CD8-positive, alpha-beta memory T cell (primary cell): ENCODE measurements at regions not wholly inside any gene's neighbourhood (a gene's known extent, or its start where the extent isn't known, plus 50 kb on each side); places are given as distances from the start of the nearest gene placed in this dataset.
A peak's percentile ranks its signal among the peaks of the same experiment; 100 is the strongest.

Experiments
- CTCF ChIA-PET: fragments of 350-600 bp; sonication (Branson Sonifier 250); formaldehyde crosslinking; loops from one replicate; lab custom pipeline; 2021; ENCODE audit warnings: antibody characterized with exemption; lab: Charles Lee
- POLR2A ChIA-PET: fragments of 350-600 bp; sonication (Branson Sonifier 250); formaldehyde crosslinking; loops from one replicate; lab custom pipeline; 2021; ENCODE audit warnings: antibody characterized with exemption; lab: Charles Lee
- DNase-seq, 5 donors: peaks; one replicate each; pipeline versions ENCODE4 v3.0.0 to v3.0.0-alpha.2; 2020 to 2022; ENCODE audit warnings: mixed read lengths in 1 of 5
- H3K27ac ChIP-seq: one replicate; pipeline ENCODE4 v1.7.0; 2013; ENCODE audit warnings: low read depth, mild to moderate bottlenecking, low read length, moderate library complexity
- H3K27me3 ChIP-seq: 2 replicates; pipeline ENCODE4 v1.7.0; 2013; ENCODE audit warnings: low read length, mild to moderate bottlenecking; ENCODE audit not compliant: insufficient read depth, poor library complexity, severe bottlenecking
- H3K36me3 ChIP-seq: 2 replicates; pipeline ENCODE4 v1.7.0; 2013; ENCODE audit warnings: mild to moderate bottlenecking, low read length, moderate library complexity; ENCODE audit not compliant: insufficient read depth
- H3K4me1 ChIP-seq: 2 replicates; pipeline ENCODE4 v1.7.0; 2013; ENCODE audit warnings: mild to moderate bottlenecking, low read length, moderate library complexity; ENCODE audit not compliant: insufficient read depth
- H3K4me3 ChIP-seq: 2 replicates; pipeline ENCODE4 v1.7.0; 2013; ENCODE audit warnings: mild to moderate bottlenecking, low read length
- H3K9me3 ChIP-seq: 2 replicates; pipeline ENCODE4 v1.7.0; 2013; ENCODE audit warnings: mild to moderate bottlenecking, low read length
- H3K27ac Mint-ChIP-seq, 8 donors: one replicate each; pipeline ENCODE4 v1.8.0; 2020 to 2021; ENCODE audit warnings: mixed read lengths in 8 of 8, mild to moderate bottlenecking in 6 of 8, inconsistent platforms in 3 of 8, moderate library complexity in 3 of 8
- H3K27me3 Mint-ChIP-seq, 2 donors: one replicate each; pipeline ENCODE4 v1.8.0; 2020 to 2021; ENCODE audit warnings: mixed read lengths in 2 of 2, mild to moderate bottlenecking in 1 of 2, moderate library complexity in 1 of 2
- H3K36me3 Mint-ChIP-seq, 3 donors: one replicate each; pipeline ENCODE4 v1.8.0; 2020 to 2021; ENCODE audit warnings: mixed read lengths in 3 of 3, inconsistent platforms in 1 of 3, mild to moderate bottlenecking in 1 of 3
- H3K4me1 Mint-ChIP-seq, 3 donors: one replicate each; pipeline ENCODE4 v1.8.0; 2020 to 2021; ENCODE audit warnings: mixed read lengths in 3 of 3, inconsistent platforms in 1 of 3, mild to moderate bottlenecking in 1 of 3
- H3K4me3 Mint-ChIP-seq, 7 donors: one replicate each; pipeline ENCODE4 v1.8.0; 2020 to 2021; ENCODE audit warnings: mixed read lengths in 7 of 7, mild to moderate bottlenecking in 6 of 7, moderate library complexity in 4 of 7, inconsistent platforms in 2 of 7
- H3K9me3 Mint-ChIP-seq, 5 donors: one replicate each; pipeline ENCODE4 v1.8.0; 2020 to 2022; ENCODE audit warnings: mixed read lengths in 5 of 5, mild to moderate bottlenecking in 3 of 5, moderate library complexity in 2 of 5, inconsistent platforms in 1 of 5

DNA sequence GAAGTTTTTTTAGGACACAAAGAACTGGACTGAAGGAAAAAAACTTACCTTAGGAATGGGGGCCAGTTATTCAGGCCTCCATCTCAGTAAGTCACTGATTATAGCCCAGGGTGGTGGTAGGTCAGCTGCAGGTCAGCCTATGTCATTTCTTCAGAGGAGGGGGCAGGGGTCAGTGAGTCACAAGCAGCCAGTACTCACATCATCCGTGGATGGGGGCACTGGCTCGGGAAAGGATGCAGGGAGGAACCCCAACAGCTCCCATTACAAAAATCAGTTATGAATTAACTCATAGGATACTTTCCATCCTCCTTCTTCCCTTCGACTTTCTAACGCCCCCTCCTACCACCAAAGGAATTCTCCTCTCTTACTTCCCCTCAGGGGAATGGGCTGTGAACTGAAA is 578.3 kb downstream of the PDCD6IP start:
- H3K36me3 Mint-ChIP-seq: no peaks in the 10 kb centered on the region
- H3K9me3 Mint-ChIP-seq: peaks cover 0 to 3% (median 0%) of the 10 kb centered on the region in 5 donors
- ChIA-PET CTCF (no interaction called here), POLR2A (no interaction called here)
- Histone ChIP-seq H3K27ac (no peak overlapping the region), H3K27me3 (no peaks in the 10 kb centered on the region), H3K4me1 (no peaks in the 10 kb centered on the region), H3K36me3 (no peaks in the 10 kb centered on the region), H3K9me3 (no peaks in the 10 kb centered on the region), H3K4me3 (no peak overlapping the region)
- no peaks in the 10 kb centered on the region for H3K27me3 Mint-ChIP-seq
- DNase-seq: no peak
- no peaks in the 10 kb centered on the region for H3K4me1 Mint-ChIP-seq
- H3K27ac Mint-ChIP-seq: no peak overlapping the region
- H3K4me3 Mint-ChIP-seq: no peak overlapping the region

DNA sequence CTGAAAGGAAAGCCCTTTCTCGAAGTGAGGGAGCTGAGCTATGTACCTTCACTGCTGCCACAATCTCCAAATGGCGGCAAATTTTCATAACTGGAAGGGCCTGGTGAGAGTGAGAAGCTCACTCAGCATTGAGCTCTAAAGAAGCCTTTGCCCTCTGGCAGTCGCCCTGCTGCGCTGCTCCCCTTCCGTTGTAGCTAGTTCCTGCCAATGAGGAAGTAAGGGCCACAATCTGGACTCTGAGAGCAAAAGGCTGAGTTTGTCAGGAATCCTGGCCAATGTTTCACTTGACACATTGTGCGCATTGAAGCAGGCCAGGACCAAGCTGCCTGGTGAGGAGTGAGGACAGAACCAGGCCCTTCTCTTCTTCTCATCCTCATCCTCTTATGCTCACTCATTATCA is 579.5 kb downstream of the PDCD6IP start:
- Histone ChIP-seq H3K9me3 (no peaks in the 10 kb centered on the region), H3K36me3 (no peaks in the 10 kb centered on the region), H3K27ac (no peak overlapping the region), H3K4me1 (no peaks in the 10 kb centered on the region), H3K27me3 (no peaks in the 10 kb centered on the region), H3K4me3 (no peak overlapping the region)
- no peaks in the 10 kb centered on the region for H3K27me3 Mint-ChIP-seq
- H3K27ac Mint-ChIP-seq: no peak overlapping the region
- no peak for DNase-seq
- ChIA-PET POLR2A (no interaction called here), CTCF (no interaction called here)
- no peaks in the 10 kb centered on the region for H3K36me3 Mint-ChIP-seq
- H3K4me1 Mint-ChIP-seq: no peaks in the 10 kb centered on the region
- peaks cover 0 to 3% (median 0%) of the 10 kb centered on the region in 5 donors for H3K9me3 Mint-ChIP-seq
- no peak overlapping the region for H3K4me3 Mint-ChIP-seq

DNA sequence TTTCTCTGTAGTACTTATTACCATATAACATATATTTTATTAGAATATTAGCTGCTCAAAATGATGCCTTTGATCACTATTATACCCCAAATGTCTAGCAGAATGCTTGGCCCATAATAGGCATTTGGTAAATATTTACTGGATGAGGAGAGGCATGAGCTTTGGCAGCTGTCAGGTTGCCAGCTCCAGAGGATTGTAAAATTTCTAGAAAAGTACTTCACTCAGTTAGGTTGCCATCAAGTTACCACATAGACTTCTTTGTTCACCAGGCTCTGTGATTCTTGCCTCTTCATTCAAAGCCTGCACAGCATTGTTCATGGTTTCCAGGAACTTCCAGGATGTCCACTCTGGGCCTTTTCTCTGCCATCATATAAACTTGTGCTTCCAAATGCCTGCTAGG is 582.8 kb downstream of the PDCD6IP start:
- no peak overlapping the region for H3K27ac Mint-ChIP-seq
- ChIA-PET CTCF (no interaction called here), POLR2A (no interaction called here)
- no peaks in the 10 kb centered on the region for H3K36me3 ChIP-seq
- no peak overlapping the region for H3K4me3 Mint-ChIP-seq
- no peak overlapping the region for H3K4me3 ChIP-seq
- no peaks in the 10 kb centered on the region for H3K4me1 Mint-ChIP-seq
- no peaks in the 10 kb centered on the region for H3K27me3 ChIP-seq
- H3K9me3 ChIP-seq: no peaks in the 10 kb centered on the region
- DNase-seq: no peak
- H3K36me3 Mint-ChIP-seq: no peaks in the 10 kb centered on the region
- no peaks in the 10 kb centered on the region for H3K27me3 Mint-ChIP-seq
- peaks cover 0 to 3% (median 0%) of the 10 kb centered on the region in 5 donors for H3K9me3 Mint-ChIP-seq
- H3K4me1 ChIP-seq: no peaks in the 10 kb centered on the region
- no peak overlapping the region for H3K27ac ChIP-seq

DNA sequence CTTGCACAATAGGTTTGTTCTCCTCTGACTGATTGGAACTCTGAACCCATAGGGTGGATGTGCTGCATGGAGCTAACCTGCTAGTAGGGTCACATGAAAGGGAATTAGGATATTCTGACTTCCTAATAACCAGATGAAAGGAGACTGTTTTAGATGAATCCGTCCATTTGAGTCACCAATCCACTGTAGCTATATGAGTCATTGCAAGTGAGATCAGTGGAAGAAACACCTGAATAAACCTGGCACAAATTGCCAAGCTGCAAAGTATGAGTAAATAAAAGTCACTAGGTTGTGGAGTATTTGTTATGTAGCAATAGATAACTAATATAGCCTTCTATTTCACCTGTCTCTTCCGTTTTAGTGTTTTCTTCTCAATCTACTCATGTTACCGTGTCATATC is 584.4 kb downstream of the PDCD6IP start:
- H3K27ac Mint-ChIP-seq: no peak overlapping the region
- no peak for DNase-seq
- no peak overlapping the region for H3K4me3 ChIP-seq
- H3K9me3 ChIP-seq: no peaks in the 10 kb centered on the region
- ChIA-PET POLR2A (no interaction called here), CTCF (no interaction called here)
- no peaks in the 10 kb centered on the region for H3K36me3 Mint-ChIP-seq
- H3K4me1 Mint-ChIP-seq: no peaks in the 10 kb centered on the region
- no peak overlapping the region for H3K4me3 Mint-ChIP-seq
- H3K27ac ChIP-seq: no peak overlapping the region
- no peaks in the 10 kb centered on the region for H3K36me3 ChIP-seq
- H3K27me3 Mint-ChIP-seq: no peaks in the 10 kb centered on the region
- H3K4me1 ChIP-seq: no peaks in the 10 kb centered on the region
- H3K27me3 ChIP-seq: no peaks in the 10 kb centered on the region
- peaks cover 0 to 3% (median 0%) of the 10 kb centered on the region in 5 donors for H3K9me3 Mint-ChIP-seq

DNA sequence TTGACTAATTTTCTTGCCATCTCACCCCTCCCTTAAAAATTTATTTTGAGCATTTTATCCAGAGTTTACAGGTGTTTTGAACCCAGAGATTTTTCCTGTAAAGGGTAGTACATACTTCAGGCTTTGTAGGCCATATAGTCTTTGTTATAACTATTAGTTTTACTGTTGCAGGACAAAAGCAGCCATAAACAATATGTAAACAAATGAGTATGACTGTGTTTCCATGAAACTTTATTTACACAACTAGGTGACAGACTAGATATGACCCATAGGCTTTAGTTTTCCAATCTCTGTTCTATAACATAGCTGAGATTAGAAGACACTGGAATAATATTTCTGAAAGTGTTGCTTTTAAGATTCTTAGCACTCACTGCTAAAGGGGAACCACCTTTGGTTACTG is 587.9 kb downstream of the PDCD6IP start:
- ChIA-PET CTCF (no interaction called here), POLR2A (no interaction called here)
- no peaks in the 10 kb centered on the region for H3K36me3 Mint-ChIP-seq

DNA sequence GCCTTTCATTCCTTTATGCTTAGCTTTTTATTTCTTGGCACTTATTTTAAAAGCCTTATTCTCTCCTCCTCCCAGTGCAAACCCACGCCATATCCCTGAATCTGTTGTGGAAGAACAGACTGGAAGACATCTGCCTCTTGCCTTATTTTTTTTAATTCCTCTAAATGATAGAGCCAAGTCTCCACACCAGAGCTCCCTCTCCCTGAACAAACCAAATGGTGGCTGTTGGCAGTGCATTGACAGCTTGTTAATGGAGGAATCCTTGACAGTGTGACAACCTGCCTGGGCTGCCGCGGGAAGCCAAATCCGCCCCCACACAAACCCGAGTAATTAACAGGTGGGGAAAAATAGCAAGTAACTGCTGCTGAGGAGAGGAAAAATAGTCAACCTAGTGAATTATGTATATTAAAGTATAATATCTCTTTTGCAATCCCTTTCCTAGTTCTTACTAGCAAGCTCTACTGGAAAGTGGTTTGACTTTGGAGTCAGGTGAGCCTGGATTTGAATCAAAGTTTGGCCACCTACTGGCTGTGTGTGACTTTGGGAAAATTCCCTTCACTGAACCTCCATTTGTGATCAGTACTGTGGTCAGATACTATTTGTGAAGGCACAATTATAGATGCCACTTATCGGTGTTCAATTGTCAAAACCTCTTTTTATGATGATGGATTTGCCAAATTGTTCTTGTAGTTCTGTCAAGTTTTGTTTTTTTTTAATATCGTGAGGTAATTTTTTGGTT is 589.6 kb downstream of the PDCD6IP start:
- Histone ChIP-seq H3K4me3 (no peak overlapping the region), H3K27me3 (no peaks in the 10 kb centered on the region), H3K27ac (no peak overlapping the region), H3K36me3 (no peaks in the 10 kb centered on the region), H3K4me1 (no peaks in the 10 kb centered on the region), H3K9me3 (no peaks in the 10 kb centered on the region)
- DNase-seq: no peak
- Mint-ChIP-seq H3K9me3 (peaks cover 0 to 4% (median 0%) of the 10 kb centered on the region in 5 donors), H3K36me3 (no peaks in the 10 kb centered on the region), H3K27me3 (no peaks in the 10 kb centered on the region), H3K4me1 (no peaks in the 10 kb centered on the region), H3K27ac (no peak overlapping the region), H3K4me3 (no peak overlapping the region)
- POLR2A ChIA-PET: no interaction called here
- CTCF ChIA-PET: no interaction called here

More for the DNA sequence above, 587.9 kb downstream of the PDCD6IP start:
- H3K9me3 Mint-ChIP-seq: no peaks in the 10 kb centered on the region
- Histone ChIP-seq H3K4me3 (no peak overlapping the region), H3K36me3 (no peaks in the 10 kb centered on the region), H3K4me1 (no peaks in the 10 kb centered on the region), H3K27me3 (no peaks in the 10 kb centered on the region), H3K27ac (no peak overlapping the region), H3K9me3 (no peaks in the 10 kb centered on the region)
- H3K4me1 Mint-ChIP-seq: no peaks in the 10 kb centered on the region
- no peak overlapping the region for H3K4me3 Mint-ChIP-seq
- H3K27ac Mint-ChIP-seq: no peak overlapping the region
- H3K27me3 Mint-ChIP-seq: no peaks in the 10 kb centered on the region
- DNase-seq: no peak

DNA sequence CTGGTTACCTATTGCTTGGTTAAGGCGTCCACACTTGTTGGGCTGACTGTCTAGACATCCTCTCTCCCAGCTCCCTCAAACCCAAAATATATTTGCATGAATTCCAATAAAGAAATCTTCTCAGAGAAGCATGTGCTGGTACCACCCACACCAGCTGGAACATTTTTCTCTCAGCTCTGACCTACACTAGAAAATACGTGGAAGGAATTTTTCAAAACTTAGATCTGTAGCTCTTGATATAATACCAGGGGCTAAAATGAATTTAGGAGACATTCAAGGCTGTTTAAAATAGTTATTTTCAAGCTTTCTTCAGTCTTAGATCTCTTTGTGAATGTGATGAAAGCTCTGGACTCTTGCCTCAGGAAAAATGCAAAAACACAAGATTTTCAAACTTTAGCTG is 590.4 kb downstream of the PDCD6IP start:
- no peak overlapping the region for H3K4me3 Mint-ChIP-seq
- H3K27ac Mint-ChIP-seq: no peak overlapping the region
- peaks cover 0 to 9% (median under 1%) of the 10 kb centered on the region in 5 donors for H3K9me3 Mint-ChIP-seq
- Histone ChIP-seq H3K27ac (no peak overlapping the region), H3K4me1 (no peaks in the 10 kb centered on the region), H3K9me3 (no peaks in the 10 kb centered on the region), H3K4me3 (no peak overlapping the region), H3K36me3 (no peaks in the 10 kb centered on the region), H3K27me3 (no peaks in the 10 kb centered on the region)
- no peaks in the 10 kb centered on the region for H3K4me1 Mint-ChIP-seq
- no peak for DNase-seq
- no peaks in the 10 kb centered on the region for H3K27me3 Mint-ChIP-seq
- POLR2A ChIA-PET: no interaction called here
- CTCF ChIA-PET: no interaction called here
- no peaks in the 10 kb centered on the region for H3K36me3 Mint-ChIP-seq

DNA sequence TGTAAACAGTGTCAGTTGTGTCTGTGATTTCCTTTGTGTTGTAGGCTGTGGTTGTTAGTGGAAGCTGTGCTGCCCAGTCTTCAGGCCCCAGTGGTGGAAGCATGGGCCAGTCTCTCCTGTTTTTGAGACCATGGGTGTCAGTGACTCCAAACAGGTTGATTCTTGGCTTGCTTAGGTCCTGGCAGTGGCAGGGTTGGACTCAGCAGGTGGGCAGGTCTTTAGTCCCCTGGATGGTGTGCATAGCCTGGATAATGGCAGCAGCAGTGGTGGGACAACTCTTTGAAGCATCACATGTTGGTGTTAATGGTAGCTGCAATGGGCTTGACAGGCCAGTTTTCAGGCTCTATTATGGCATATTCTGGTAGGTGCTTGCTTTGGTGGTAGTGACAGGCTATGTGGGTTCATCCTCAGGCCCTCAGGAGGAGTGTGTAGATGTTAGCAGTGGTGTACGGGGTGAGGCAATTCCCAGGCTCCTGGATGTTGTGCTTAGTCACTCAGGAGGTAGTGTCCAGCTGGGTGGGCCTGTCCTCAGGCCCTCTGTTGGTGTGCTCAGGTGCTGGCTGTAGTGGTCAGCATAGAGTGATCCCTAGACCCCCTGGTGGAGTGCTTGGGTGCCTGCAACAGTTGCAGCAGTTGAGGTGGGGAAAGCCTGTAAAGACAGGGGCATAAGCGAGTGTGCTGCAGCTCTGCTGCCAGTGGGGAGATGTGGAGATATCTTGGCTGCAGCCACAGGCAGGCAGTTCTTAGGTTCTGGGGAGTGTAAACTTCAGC is 596.7 kb downstream of the PDCD6IP start:
- Mint-ChIP-seq H3K4me3 (peak overlapping the region in 1 of 7 donors; percentile 9), H3K4me1 (no peaks in the 10 kb centered on the region), H3K36me3 (no peaks in the 10 kb centered on the region), H3K9me3 (peaks cover 0 to 21% (median 6%) of the 10 kb centered on the region in 5 donors), H3K27ac (no peak overlapping the region), H3K27me3 (peaks cover 0 to 9% of the 10 kb centered on the region in 2 donors)
- H3K4me3 ChIP-seq: no peak overlapping the region
- H3K9me3 ChIP-seq: no peaks in the 10 kb centered on the region
- POLR2A ChIA-PET: no interaction called here
- no peaks in the 10 kb centered on the region for H3K4me1 ChIP-seq
- H3K36me3 ChIP-seq: no peaks in the 10 kb centered on the region
- H3K27me3 ChIP-seq: no peaks in the 10 kb centered on the region
- H3K27ac ChIP-seq: no peak overlapping the region
- no peak for DNase-seq
- CTCF ChIA-PET: no interaction called here
